ENCODE measurements at regions not wholly inside any gene's neighbourhood (a gene's known extent, or its start where the extent isn't known, plus 50 kb on each side); places are given as distances from the start of the nearest gene placed in this dataset.

DNA sequence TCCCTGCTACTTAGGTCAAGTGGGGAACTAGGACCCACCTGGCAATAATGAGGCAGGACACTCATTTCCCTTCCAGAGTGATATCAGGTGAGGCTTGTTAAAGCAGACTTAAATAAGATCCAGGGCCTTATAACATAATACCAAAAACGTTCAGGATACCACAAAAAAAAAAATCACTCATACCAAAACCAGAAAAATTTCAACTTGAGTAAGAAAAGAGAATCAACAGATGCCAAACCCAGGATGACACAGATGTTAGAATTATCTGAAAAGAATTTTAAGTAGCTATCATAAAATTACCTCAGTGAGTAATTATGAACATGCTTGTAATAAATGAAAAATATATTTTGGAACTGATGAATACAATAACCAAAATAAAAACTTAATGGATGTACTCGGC lies 255.6 kb upstream of the OSR1 start:
- TF ChIP-seq CTCF (IDR thresholded peaks at IDR 0.05; ENCODE audit: low read depth, low read length), result no peak
- no peak overlapping the region for H3K4me3 ChIP-seq (ENCODE audit: low read depth, low read length)

DNA sequence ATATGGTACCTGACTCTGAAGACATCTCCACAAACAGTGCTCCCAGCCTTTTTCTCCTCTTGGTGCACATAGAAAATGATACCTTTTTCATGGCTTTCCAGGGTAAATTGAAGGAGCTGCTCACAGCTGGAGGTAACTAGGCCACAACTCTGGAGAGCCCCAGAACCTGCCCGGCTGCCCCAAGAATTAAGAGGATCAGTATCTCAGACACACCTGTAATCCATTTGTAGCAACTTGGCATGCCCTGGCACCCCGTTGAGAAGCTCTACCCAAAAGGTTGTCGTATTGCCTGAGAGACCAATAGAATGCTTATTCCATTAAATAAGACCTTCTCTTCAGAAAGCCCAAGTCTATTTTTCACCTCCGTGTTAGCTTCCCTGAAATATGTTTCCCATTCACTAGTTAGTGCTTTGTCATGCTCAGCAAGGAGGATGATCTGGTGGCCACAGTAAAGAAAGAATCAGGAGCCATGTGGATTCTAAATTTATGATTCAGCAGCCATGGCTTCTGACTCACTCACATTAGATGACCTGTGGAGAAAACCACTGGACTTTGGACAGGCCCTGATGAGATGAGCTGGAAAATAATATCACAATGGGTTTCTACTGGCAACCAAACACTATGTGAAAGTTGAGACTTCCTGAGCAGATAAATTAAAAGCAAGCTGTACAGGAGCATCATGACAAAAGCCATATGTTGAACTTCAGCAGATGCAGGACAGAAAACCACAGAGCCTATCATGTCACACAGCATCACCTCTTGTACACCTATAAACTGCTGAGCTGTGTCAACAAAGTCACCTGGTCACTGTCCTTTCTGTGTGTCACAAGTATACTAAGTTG lies 253.3 kb upstream of the OSR1 start:
- TF ChIP-seq CTCF (IDR thresholded peaks at IDR 0.05; ENCODE audit: low read depth, low read length), result no peak
- no peak overlapping the region for H3K4me3 ChIP-seq (ENCODE audit: low read depth, low read length)

DNA sequence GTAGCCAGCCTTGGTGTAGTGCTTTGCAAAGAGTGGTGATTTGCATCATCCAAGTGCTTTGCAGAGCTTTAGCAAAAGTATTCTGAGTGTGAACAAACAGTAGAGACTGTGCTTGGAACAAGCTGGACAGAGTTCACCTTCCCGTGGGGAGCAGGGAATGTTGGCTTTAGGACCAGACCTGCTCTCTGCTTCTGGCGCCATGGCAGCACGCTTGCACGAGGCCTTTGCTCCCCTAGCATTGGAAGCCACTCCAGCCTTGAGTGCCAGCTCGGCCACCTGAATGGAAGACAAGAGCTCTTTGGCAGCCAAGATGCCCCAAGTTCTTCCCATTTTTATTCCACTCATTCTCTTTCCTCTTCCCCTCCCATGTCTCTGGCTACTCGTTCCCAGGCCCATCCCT lies 250.8 kb upstream of the OSR1 start:
- no peak overlapping the region for H3K4me3 ChIP-seq (ENCODE audit: low read depth, low read length)
- no peak for TF ChIP-seq CTCF (IDR thresholded peaks at IDR 0.05; ENCODE audit: low read depth, low read length)

DNA sequence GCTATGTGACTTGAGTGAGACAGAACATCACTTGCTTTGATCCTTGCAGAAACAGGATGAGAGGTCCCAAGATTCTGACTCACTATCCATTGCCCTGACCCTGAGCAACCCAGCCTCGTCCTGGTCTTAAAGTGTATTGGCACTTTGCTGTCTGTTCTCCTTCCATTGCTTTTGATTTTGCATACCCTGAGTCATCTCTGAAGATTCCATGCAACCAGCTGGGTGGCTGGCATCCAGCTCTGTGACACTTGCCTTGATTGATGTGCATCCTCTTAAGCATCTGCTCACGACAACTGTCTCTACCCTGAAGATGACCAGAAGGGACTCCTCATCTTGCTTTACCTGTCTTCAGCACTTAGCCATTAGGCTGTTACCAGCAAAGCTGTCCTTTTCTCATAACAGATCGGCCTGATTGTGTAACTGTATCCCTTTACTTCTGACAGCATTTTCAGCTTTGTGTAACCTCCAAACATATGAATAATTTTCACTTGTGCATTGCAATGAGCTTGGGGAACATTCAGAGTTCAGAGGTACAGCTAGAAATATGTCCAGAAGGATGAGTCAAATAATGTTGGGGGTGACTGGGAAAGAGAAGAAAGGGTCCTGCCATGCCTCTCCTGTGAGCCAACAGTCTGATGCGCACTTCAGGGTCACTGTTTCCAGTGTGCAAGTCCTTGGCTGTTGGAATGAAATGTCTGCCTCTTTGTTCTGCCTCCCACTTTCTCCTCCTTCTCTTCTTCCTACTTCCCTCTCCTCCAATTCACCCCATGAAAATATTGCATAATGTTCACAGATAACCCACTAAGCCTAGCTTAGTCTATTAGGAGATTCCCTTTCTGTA lies 249.7 kb upstream of the OSR1 start:
- TF ChIP-seq CTCF (IDR thresholded peaks at IDR 0.05; ENCODE audit: low read depth, low read length), result no peak
- no peak overlapping the region for H3K4me3 ChIP-seq (ENCODE audit: low read depth, low read length)

DNA sequence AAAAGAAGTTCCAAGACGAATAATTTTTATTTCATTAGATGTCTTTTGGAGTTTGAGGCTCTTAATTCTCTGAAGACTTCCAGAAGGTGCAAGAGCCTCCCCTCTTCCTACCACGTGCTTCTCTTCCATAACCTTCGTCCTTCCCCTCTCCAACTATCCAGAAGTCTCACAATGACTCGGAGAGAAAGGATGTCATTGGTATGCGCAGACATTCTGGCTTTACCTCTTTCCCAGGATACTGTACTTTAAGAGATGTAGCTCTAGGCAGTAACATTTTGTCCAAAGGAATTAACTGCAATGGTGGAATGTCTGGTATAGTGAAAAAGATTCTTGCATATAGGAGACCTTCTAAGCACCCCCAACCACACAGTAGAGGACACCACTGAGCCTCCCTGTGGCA lies 249.0 kb upstream of the OSR1 start:
- no peak for TF ChIP-seq CTCF (IDR thresholded peaks at IDR 0.05; ENCODE audit: low read depth, low read length)
- H3K4me3 ChIP-seq (ENCODE audit: low read depth, low read length), result no peak overlapping the region

GRCh38 chr2:19600982-19601381 lies 242.6 kb upstream of the OSR1 start:
- TF ChIP-seq CTCF (IDR thresholded peaks at IDR 0.05; ENCODE audit: low read depth, low read length), result no peak
- no peak overlapping the region for H3K4me3 ChIP-seq (ENCODE audit: low read depth, low read length)

DNA sequence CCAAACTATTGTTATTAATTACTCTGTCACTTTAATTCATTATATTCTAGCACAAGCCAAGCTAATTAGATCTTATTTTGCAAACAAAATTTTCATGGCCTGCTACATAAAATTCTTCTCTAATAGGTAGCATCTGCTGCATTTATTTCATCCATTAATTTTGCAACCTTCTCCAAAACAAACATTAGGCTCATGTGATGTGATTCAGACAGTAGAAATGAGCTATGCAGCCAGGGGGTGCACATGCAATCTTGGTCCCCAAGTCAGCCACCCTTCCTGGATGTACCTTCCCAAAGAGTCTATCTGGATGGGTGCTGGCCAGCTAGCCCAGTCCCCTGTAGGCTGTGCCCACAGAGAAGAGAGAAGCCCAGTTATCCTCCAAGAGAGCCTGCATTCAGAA lies 242.1 kb upstream of the OSR1 start:
- TF ChIP-seq CTCF (IDR thresholded peaks at IDR 0.05; ENCODE audit: low read depth, low read length), result no peak
- no peak overlapping the region for H3K4me3 ChIP-seq (ENCODE audit: low read depth, low read length)

All from WI38 (cell line).